ENCODE measurements at regions not wholly inside any gene's neighbourhood (a gene's known extent, or its start where the extent isn't known, plus 50 kb on each side); places are given as distances from the start of the nearest gene placed in this dataset.

DNA sequence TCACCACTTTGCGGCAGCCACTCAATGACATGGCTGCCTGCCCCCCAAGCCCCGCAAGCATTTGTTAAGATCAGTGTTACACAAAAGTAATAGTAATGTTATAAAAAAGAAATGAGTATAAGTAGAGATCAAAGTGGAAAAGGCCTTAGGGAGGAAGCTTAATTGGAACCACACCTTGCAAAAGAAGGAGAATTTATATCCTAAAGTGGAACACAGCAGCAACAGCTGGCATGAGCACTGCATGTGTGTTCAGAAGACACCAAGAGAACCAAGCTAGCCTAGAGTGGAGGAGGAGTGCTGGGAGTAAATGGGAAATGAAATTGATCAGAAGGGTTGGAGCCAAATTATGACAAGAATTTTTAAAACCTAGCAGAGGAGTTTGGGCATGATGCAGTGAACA is 73.1 kb upstream of the STK17B start:
- H3K4me3 Mint-ChIP-seq, result no peak overlapping the region
- no peak overlapping the region for H3K27ac Mint-ChIP-seq
- ATAC-seq (replicated peaks), result no peak
- H3K4me1 Mint-ChIP-seq, result peaks cover 47% of the 10 kb centered on the region
- H3K36me3 Mint-ChIP-seq (ENCODE audit: low read depth), result peaks cover 19% of the 10 kb centered on the region
- H3K9me3 Mint-ChIP-seq, result no peaks in the 10 kb centered on the region
- no peaks in the 10 kb centered on the region for H3K27me3 Mint-ChIP-seq

DNA sequence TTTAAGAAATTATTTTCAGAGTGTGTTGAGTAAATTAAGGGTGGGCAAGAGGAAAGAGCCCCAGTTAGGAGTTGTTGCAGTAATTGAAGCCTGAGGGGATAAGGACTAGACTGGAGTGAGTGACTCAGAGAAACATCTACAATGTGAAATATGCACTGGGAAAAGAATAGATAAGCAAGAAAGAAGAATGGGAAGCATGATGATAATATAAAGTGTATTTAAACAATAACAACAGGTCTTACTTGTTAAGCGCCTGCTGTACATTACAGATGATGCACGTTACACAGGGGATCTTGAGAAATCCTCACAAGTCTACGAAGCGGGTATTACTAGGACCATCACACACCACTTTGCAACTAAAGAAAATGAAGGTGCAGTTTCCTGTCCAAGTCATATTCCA is 73.6 kb upstream of the STK17B start:
- H3K4me3 Mint-ChIP-seq, result no peak overlapping the region

DNA sequence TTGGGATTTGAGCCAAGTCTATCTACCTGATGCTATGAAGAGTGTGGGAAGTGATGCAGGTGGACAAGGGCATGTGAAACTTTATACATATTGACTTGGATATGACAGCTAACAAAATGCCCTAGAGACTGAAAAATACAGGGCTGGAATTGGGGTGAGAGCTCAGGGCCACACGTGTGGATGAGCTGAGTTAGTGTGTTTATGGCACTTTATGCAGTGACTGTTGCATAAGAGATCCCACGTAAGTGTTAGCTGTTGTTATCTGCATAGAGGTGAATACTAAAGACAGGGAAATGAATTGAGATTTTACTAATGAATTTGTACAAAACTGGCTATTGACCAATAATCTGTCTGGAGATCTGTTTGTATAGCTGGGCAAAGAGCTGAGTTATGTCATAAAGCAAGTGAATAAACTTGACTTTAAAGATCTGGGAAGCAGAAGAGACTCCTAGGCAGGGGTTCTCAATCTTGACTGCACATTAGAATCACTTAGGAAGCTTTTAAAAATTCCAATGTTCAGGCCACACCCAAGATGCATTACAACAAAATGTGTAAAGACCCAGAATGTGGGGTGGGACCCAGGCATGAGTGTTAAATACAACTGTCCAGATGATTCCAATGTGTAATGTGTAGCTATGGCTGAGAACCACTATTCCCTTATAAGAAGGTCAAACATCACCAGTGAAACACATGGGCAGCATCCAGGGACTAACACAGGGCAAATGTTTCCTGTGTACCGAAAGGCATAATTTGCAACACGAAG is 74.2 kb upstream of the STK17B start:
- no peaks in the 10 kb centered on the region for H3K9me3 Mint-ChIP-seq
- no peak overlapping the region for H3K27ac Mint-ChIP-seq
- peaks cover 14% of the 10 kb centered on the region for H3K36me3 Mint-ChIP-seq (ENCODE audit: low read depth)
- H3K4me1 Mint-ChIP-seq, result peaks cover 47% of the 10 kb centered on the region
- ATAC-seq (replicated peaks), result no peak
- H3K27me3 Mint-ChIP-seq, result no peaks in the 10 kb centered on the region
- H3K4me3 Mint-ChIP-seq, result no peak overlapping the region

More for the DNA sequence above, 73.6 kb upstream of the STK17B start:
- ATAC-seq (replicated peaks), result no peak
- no peaks in the 10 kb centered on the region for H3K9me3 Mint-ChIP-seq
- peaks cover 45% of the 10 kb centered on the region for H3K4me1 Mint-ChIP-seq
- peaks cover 15% of the 10 kb centered on the region for H3K36me3 Mint-ChIP-seq (ENCODE audit: low read depth)
- H3K27me3 Mint-ChIP-seq, result no peaks in the 10 kb centered on the region
- H3K27ac Mint-ChIP-seq, result no peak overlapping the region

DNA sequence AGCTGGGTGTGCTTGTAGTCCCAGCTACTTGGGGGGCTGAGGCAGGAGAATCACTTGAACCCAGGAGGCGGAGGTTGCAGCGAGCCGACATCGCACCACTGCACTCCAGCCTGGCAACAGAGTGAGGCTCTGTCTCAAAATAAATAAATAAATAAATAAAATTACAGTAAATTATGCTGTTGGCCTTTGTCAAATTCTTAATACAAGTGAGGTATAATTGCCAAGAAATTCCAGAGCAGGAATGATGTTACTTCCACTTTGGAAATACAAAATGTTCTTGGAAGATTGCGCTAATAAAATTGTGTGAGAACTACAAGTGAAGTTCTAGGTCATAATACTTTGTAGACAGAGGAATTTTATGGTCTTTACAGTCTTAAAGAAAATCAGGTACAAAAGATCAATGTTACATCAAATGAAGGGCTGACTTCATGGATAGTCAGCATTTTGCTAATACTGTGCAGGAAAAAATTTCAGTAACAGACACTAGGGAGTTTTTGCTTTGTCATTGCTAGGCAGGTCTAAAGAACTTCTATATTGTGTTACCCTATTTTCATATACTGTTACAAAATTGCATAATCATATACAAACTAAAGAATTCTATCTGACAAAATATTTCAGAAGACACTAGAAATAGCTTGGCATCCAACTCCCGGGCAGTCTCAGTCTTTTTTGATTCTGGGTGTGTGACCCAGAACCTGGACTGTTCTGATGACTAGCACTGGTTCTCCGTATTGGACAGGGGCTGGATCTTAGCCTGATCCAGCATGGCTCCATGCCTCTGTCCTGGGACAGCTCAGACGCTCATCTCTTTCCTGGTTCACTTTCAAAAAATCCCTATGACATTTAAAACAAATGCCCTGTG is 76.0 kb upstream of the STK17B start:
- H3K9me3 Mint-ChIP-seq, result peaks cover 5% of the 10 kb centered on the region
- peaks cover 5% of the 10 kb centered on the region for H3K36me3 Mint-ChIP-seq (ENCODE audit: low read depth)
- ATAC-seq (replicated peaks), result no peak
- H3K4me1 Mint-ChIP-seq, result peaks cover 50% of the 10 kb centered on the region
- no peaks in the 10 kb centered on the region for H3K27me3 Mint-ChIP-seq
- peak overlapping the region; percentile 53 for H3K27ac Mint-ChIP-seq
- H3K4me3 Mint-ChIP-seq, result peak overlapping the region; percentile 51

- no peak for ATAC-seq (replicated peaks)
- Mint-ChIP-seq H3K27ac (peak overlapping the region; percentile 53), H3K36me3 (ENCODE audit: low read depth) (peaks cover 4% of the 10 kb centered on the region), H3K4me3 (peak overlapping the region; percentile 51), H3K9me3 (peaks cover 5% of the 10 kb centered on the region), H3K27me3 (no peaks in the 10 kb centered on the region), H3K4me1 (peaks cover 55% of the 10 kb centered on the region)
Measured at GRCh38 chr2:196247976-196248280, 76.5 kb upstream of the STK17B start.

DNA sequence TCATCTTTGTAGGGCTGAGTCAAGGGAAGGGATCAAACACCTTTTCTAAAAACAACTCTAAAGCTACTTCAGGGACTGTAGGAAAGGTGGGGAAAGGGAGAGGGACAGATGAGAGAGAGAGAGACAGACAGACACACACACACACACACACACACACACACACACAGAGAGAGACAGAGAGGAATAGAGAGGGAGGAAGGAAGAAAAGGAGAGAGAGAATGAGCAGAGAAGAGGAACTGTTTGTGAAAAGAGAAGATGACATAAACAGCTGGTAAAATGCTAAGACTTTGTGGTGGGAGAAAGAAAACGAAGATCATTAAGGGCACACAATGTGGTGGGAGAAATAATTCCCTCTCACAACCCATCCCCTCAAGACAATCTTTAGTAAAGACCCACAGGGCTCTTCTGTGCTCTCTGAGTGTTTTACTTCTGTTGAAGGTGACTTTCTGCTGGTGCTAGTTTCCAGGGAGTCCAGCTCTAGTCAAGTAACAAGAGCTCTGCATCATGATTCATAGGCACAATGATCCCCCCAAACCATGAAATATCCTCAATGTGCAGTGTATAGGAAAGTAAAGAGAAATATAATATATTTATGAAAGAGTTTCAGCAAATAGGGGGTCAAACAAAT is 77.2 kb upstream of the STK17B start:
- Mint-ChIP-seq H3K9me3 (peaks cover 5% of the 10 kb centered on the region), H3K27me3 (no peaks in the 10 kb centered on the region), H3K4me1 (peaks cover 61% of the 10 kb centered on the region), H3K4me3 (peak overlapping the region; percentile 51), H3K36me3 (ENCODE audit: low read depth) (peaks cover 4% of the 10 kb centered on the region), H3K27ac (peak overlapping the region; percentile 53)
- ATAC-seq (replicated peaks), result no peak

- H3K4me3 Mint-ChIP-seq, result peak overlapping the region; percentile 51
- peaks cover 61% of the 10 kb centered on the region for H3K4me1 Mint-ChIP-seq
- H3K9me3 Mint-ChIP-seq, result peaks cover 5% of the 10 kb centered on the region
- H3K36me3 Mint-ChIP-seq (ENCODE audit: low read depth), result peaks cover 4% of the 10 kb centered on the region
- no peak for ATAC-seq (replicated peaks)
- H3K27me3 Mint-ChIP-seq, result no peaks in the 10 kb centered on the region
- no peak overlapping the region for H3K27ac Mint-ChIP-seq
Measured at GRCh38 chr2:196249171-196249570, 77.8 kb upstream of the STK17B start.

- no peak for ATAC-seq (replicated peaks)
- peaks cover 5% of the 10 kb centered on the region for H3K9me3 Mint-ChIP-seq
Measured at GRCh38 chr2:196249860-196250259, 78.5 kb upstream of the STK17B start.

GRCh38 chr2:196251132-196251531 is 79.8 kb upstream of the STK17B start:
- Mint-ChIP-seq H3K4me1 (peaks cover 54% of the 10 kb centered on the region), H3K36me3 (ENCODE audit: low read depth) (peaks cover 4% of the 10 kb centered on the region), H3K9me3 (peaks cover 5% of the 10 kb centered on the region), H3K4me3 (peak overlapping the region; percentile 68), H3K27me3 (no peaks in the 10 kb centered on the region), H3K27ac (peak overlapping the region; percentile 78)
- ATAC-seq (replicated peaks), result no peak

More at GRCh38 chr2:196249860-196250259, 78.5 kb upstream of the STK17B start:
- peaks cover 4% of the 10 kb centered on the region for H3K36me3 Mint-ChIP-seq (ENCODE audit: low read depth)
- H3K27ac Mint-ChIP-seq, result no peak overlapping the region
- no peaks in the 10 kb centered on the region for H3K27me3 Mint-ChIP-seq
- peak overlapping the region; percentile 68 for H3K4me3 Mint-ChIP-seq
- peaks cover 61% of the 10 kb centered on the region for H3K4me1 Mint-ChIP-seq

- peak; percentile 89 for ATAC-seq (replicated peaks)
- Mint-ChIP-seq H3K27me3 (no peaks in the 10 kb centered on the region), H3K4me1 (peaks cover 64% of the 10 kb centered on the region), H3K27ac (peak overlapping the region; percentile 78), H3K4me3 (peak overlapping the region; percentile 68), H3K9me3 (peaks cover 9% of the 10 kb centered on the region), H3K36me3 (ENCODE audit: low read depth) (peaks cover 4% of the 10 kb centered on the region)
Measured at GRCh38 chr2:196252408-196253115, 81.2 kb upstream of the STK17B start.

DNA sequence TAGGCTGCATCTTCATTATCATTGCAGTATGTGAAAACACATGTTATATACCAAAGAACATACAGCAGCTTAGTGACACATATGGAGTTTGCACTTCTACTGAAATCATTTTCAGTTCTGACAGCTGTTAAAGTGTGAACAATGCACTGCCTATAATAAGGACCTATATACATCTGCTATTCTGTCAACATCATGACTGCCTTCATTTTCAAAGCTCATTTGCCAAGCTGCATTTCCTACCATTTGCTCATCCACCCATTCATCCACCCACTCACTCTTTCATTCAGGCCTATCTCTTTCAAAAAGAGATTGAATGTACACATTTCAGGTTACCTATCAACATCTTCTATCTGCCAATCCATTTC is 81.7 kb upstream of the STK17B start:
- Mint-ChIP-seq H3K4me3 (peak overlapping the region; percentile 68), H3K9me3 (peaks cover 9% of the 10 kb centered on the region), H3K4me1 (peaks cover 63% of the 10 kb centered on the region), H3K36me3 (ENCODE audit: low read depth) (peaks cover 4% of the 10 kb centered on the region), H3K27ac (peak overlapping the region; percentile 78), H3K27me3 (no peaks in the 10 kb centered on the region)
- peak; percentile 72 for ATAC-seq (replicated peaks)

DNA sequence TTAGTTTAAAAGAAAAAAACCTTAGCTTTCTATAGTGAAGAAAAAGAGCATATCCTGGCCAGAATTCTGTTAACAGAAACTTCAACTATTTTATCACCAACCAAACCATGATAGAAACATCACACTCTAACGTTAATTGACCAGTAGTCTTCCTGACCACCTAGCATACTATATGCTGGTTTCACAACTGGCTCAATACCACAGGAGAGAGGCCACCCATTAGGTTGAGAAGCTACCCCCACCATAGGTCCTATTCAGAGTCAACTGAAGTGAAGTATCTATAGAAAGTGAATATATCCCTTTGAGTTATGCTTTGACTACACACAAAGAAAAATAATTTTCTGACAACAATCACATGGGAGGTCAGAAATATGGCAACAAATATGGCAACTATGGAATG is 85.2 kb upstream of the STK17B start:
- peaks cover 41% of the 10 kb centered on the region for H3K4me1 Mint-ChIP-seq
- peak overlapping the region; percentile 58 for H3K4me3 Mint-ChIP-seq
- H3K36me3 Mint-ChIP-seq (ENCODE audit: low read depth), result peaks cover 11% of the 10 kb centered on the region
- peaks cover 5% of the 10 kb centered on the region for H3K9me3 Mint-ChIP-seq
- H3K27me3 Mint-ChIP-seq, result no peaks in the 10 kb centered on the region
- peak overlapping the region; percentile 55 for H3K27ac Mint-ChIP-seq
- no peak for ATAC-seq (replicated peaks)

DNA sequence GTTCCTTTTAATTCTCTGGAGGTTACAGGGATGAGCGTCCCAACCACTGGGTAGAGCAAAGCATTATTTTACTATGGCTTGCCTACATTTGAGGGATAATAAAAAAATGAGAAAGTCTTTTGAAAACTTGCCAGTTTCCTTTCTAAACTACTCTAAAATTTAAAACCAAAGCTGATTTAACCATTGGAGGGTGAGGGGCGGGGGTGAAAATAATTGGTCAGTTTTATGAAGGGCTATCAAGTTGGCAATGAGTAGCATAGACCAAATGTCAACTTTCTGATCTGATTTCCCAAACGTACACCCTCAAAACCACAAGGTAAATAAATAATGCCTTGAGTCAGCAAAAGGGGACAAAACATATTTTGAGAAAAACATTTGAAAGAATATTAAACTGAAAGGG is 85.7 kb upstream of the STK17B start:
- H3K9me3 Mint-ChIP-seq, result peaks cover 5% of the 10 kb centered on the region
- peak overlapping the region; percentile 55 for H3K27ac Mint-ChIP-seq
- peaks cover 10% of the 10 kb centered on the region for H3K36me3 Mint-ChIP-seq (ENCODE audit: low read depth)
- H3K4me1 Mint-ChIP-seq, result peaks cover 37% of the 10 kb centered on the region
- H3K27me3 Mint-ChIP-seq, result no peaks in the 10 kb centered on the region
- no peak for ATAC-seq (replicated peaks)
- peak overlapping the region; percentile 58 for H3K4me3 Mint-ChIP-seq

DNA sequence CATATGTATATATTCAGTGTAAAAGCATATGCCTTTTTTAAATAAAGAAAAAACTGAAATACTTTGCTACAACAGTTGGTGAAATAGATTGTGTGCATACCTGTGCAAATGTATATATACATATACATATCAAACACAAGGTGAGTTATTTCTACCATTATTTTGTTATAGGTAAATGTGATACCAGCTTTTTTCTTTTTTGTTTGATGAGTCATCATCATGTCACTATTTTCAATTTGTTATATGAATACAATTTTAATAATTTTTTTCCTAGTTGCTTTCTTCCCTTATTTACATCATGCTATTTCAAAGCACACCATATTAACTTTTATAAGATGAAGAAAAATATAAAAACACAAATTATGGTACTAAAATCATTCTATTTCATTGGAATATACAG is 87.0 kb upstream of the STK17B start:
- Mint-ChIP-seq H3K4me1 (peaks cover 37% of the 10 kb centered on the region), H3K4me3 (peak overlapping the region; percentile 84), H3K27me3 (no peaks in the 10 kb centered on the region), H3K36me3 (ENCODE audit: low read depth) (peaks cover 7% of the 10 kb centered on the region), H3K9me3 (peaks cover 5% of the 10 kb centered on the region), H3K27ac (no peak overlapping the region)
- no peak for ATAC-seq (replicated peaks)

All from activated T-helper 17 cell treated with anti-CD3 and anti-CD28 coated beads, Interleukin-2, amount 50 U/mL, for 72 hours (primary cell).